DMS 273 (cell line): ENCODE measurements at regions not wholly inside any gene's neighbourhood (a gene's known extent, or its start where the extent isn't known, plus 50 kb on each side); places are given as distances from the start of the nearest gene placed in this dataset.

Experiments used
- DNase-seq: peaks from one replicate; lab custom pipeline; 2025; ENCODE audit not compliant: unreplicated experiment; lab: John Stamatoyannopoulos, UW

GRCh38 chr6:119479860-119480655, 130.5 kb upstream of the MAN1A1 start:
- DNase-seq: peak; percentile 53

- peak; percentile 20 for DNase-seq
These were observed 127.0 kb upstream of the MAN1A1 start for GRCh38 chr6:119476554-119476953.

- peak; percentile 28 for DNase-seq
These were observed 126.5 kb upstream of the MAN1A1 start for GRCh38 chr6:119476024-119476423.

- DNase-seq: no peak
These were observed 121.5 kb upstream of the MAN1A1 start for GRCh38 chr6:119470893-119471542.

GRCh38 chr6:119467488-119468081, 118.0 kb upstream of the MAN1A1 start:
- no peak for DNase-seq

GRCh38 chr6:119466226-119466625, 116.7 kb upstream of the MAN1A1 start:
- DNase-seq: no peak

- DNase-seq: no peak
These were observed 113.6 kb upstream of the MAN1A1 start for GRCh38 chr6:119463081-119463626.

GRCh38 chr6:119461187-119461586, 111.6 kb upstream of the MAN1A1 start:
- DNase-seq: no peak

- DNase-seq: no peak
These were observed 109.8 kb upstream of the MAN1A1 start for GRCh38 chr6:119459207-119459974.

GRCh38 chr6:119454714-119455113, 105.2 kb upstream of the MAN1A1 start:
- DNase-seq: no peak

GRCh38 chr6:119453242-119454200, 104.0 kb upstream of the MAN1A1 start:
- no peak for DNase-seq

GRCh38 chr6:119449331-119450156, 100.0 kb upstream of the MAN1A1 start:
- DNase-seq: no peak

- no peak for DNase-seq
These were observed 98.4 kb upstream of the MAN1A1 start for GRCh38 chr6:119447921-119448320.

- DNase-seq: no peak
These were observed 97.0 kb upstream of the MAN1A1 start for GRCh38 chr6:119446609-119447008.

- DNase-seq: no peak
These were observed 96.6 kb upstream of the MAN1A1 start for GRCh38 chr6:119446115-119446554.

GRCh38 chr6:119445666-119446065, 96.1 kb upstream of the MAN1A1 start:
- DNase-seq: no peak

GRCh38 chr6:119444642-119445557, 95.3 kb upstream of the MAN1A1 start:
- DNase-seq: no peak
